ENCODE measurements at regions not wholly inside any gene's neighbourhood (a gene's known extent, or its start where the extent isn't known, plus 50 kb on each side); places are given as distances from the start of the nearest gene placed in this dataset.

- TF ChIP-seq TBP (IDR thresholded peaks at IDR 0.05; ENCODE audit: low read depth, low read length) (no peak), YY1 (IDR thresholded peaks at IDR 0.05; ENCODE audit: low read depth, low read length) (no peak)
Observed at GRCh38 chr2:109066917-109067597, 61.9 kb upstream of the SH3RF3 start.

All from H1 (cell line).